NT2/D1 (cell line): ENCODE measurements at regions not wholly inside any gene's neighbourhood (a gene's known extent, or its start where the extent isn't known, plus 50 kb on each side); places are given as distances from the start of the nearest gene placed in this dataset.

Source experiments
- SUZ12 ChIP-seq: IDR thresholded peaks from 2 replicates; pipeline ENCODE4 v1.6.1; 2011; ENCODE audit not compliant: insufficient read length, insufficient read depth; ENCODE audit errors: extremely low read depth
- YY1 ChIP-seq: IDR thresholded peaks from 2 replicates; pipeline ENCODE4 v1.6.1; 2011; ENCODE audit not compliant: insufficient read length, insufficient read depth
- ZNF274 ChIP-seq: IDR thresholded peaks from 2 replicates; pipeline ENCODE4 v1.6.1; 2011; ENCODE audit warnings: mild to moderate bottlenecking, low read depth, low read length

- TF ChIP-seq ZNF274 (no peak), YY1 (no peak), SUZ12 (no peak)
Observed at GRCh38 chr3:178434206-178434805, 101.9 kb upstream of the KCNMB2 start.
